ENCODE measurements at regions not wholly inside any gene's neighbourhood (a gene's known extent, or its start where the extent isn't known, plus 50 kb on each side); places are given as distances from the start of the nearest gene placed in this dataset.

DNA sequence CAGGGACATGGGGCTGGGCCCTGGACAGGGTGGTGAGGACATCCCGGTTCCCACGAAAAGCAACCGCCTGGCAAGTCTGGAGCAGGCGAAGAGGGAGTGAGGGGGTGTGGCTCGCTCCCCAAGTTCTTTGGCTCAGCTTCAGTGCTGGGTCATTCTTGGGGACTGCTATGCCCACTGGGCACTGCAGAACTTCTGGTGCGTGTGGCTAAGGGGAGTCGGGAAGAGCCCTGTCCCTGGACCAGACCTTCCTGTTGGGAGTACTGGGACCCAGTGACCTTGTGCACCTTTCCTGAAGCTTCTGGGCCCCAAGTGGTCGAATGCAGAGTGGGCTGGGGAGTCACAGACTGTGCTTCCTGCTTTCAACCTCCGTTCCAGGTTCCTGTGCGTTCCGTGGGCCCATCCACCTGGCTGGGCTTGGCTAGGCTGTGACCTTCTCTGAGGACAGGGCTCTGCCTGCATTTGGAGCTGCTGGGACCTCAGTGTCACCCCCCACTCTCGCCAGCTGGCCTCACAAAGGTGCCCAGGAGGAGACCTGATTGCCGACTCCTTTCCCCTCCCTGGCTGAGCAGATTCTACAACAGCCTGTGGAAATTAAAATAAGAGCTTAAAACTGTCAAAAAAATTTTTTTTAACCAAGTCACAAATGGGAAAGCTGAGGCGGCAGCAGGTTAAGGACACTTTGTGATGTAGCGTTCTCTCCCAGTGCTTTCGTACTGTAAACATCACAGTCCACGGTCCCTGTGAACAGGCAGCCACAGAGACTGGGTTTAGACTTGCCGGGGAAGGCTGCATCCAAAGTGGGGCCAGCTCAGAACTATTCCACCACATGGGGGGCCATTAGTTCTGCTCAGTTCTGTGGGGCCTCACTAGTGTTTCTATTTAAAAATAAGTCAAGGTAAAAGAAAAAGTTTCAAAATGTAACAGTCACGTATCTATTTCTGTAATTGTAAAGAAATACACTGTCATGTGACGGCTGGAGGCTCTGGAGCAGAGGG is 63.8 kb upstream of the WNT7B start:
- H3K27ac ChIP-seq (ENCODE audit: low read depth, low read length), result no peak overlapping the region
- H3K4me1 ChIP-seq (ENCODE audit: control insufficient read depth in 1 of 2, insufficient read depth in 2 of 2, low read length in 2 of 2), result peaks cover 24 to 51% of the 10 kb centered on the region in 2 donors
- no peaks in the 10 kb centered on the region for H3K27me3 ChIP-seq (ENCODE audit: control insufficient read depth in 1 of 2, insufficient read depth in 2 of 2, low read length in 2 of 2)
- H3K4me3 ChIP-seq (ENCODE audit: low read depth in 1 of 2, low read length in 2 of 2), result no peak overlapping the region
- no peaks in the 10 kb centered on the region for H3K36me3 ChIP-seq (ENCODE audit: control insufficient read depth in 1 of 2, insufficient read depth in 2 of 2, low read length in 2 of 2)
- H3K9me3 ChIP-seq (ENCODE audit: control insufficient read depth in 1 of 2, low read length in 2 of 2), result no peaks in the 10 kb centered on the region
- H3K9ac ChIP-seq (ENCODE audit: low read depth in 1 of 2, low read length in 2 of 2), result no peak overlapping the region

- Histone ChIP-seq H3K9ac (ENCODE audit: low read depth in 1 of 2, low read length in 2 of 2) (no peak overlapping the region), H3K4me3 (ENCODE audit: low read depth in 1 of 2, low read length in 2 of 2) (no peak overlapping the region), H3K27ac (ENCODE audit: low read depth, low read length) (no peak overlapping the region), H3K36me3 (ENCODE audit: control insufficient read depth in 1 of 2, insufficient read depth in 2 of 2, low read length in 2 of 2) (no peaks in the 10 kb centered on the region), H3K27me3 (ENCODE audit: control insufficient read depth in 1 of 2, insufficient read depth in 2 of 2, low read length in 2 of 2) (no peaks in the 10 kb centered on the region), H3K4me1 (ENCODE audit: control insufficient read depth in 1 of 2, insufficient read depth in 2 of 2, low read length in 2 of 2) (peaks cover 24 to 50% of the 10 kb centered on the region in 2 donors), H3K9me3 (ENCODE audit: control insufficient read depth in 1 of 2, low read length in 2 of 2) (no peaks in the 10 kb centered on the region)
These were observed 64.7 kb upstream of the WNT7B start for GRCh38 chr22:46041642-46042041.

DNA sequence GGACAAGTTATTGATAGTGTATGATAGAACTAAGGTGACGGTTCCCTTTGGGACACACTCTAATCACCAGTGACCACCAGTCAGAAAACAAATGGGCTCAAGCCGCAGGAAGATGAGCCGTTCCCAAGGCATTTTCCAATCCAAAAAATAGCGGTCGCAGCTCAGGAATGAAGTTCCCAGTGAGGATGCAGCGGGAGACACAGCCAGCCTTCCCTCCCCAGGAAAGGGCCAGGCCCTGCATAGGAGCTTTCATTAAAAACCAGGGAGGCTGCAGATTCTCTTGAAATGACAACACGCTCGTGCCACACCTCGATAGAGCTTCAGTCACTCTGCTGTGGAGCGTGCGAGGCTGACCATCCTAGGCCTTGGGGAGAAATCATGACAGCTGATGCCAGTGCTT is 65.8 kb upstream of the WNT7B start:
- Histone ChIP-seq H3K9me3 (ENCODE audit: control insufficient read depth in 1 of 2, low read length in 2 of 2) (no peaks in the 10 kb centered on the region), H3K27me3 (ENCODE audit: control insufficient read depth in 1 of 2, insufficient read depth in 2 of 2, low read length in 2 of 2) (no peaks in the 10 kb centered on the region), H3K9ac (ENCODE audit: low read depth in 1 of 2, low read length in 2 of 2) (peak overlapping the region in 1 of 2 donors; percentile 11), H3K36me3 (ENCODE audit: control insufficient read depth in 1 of 2, insufficient read depth in 2 of 2, low read length in 2 of 2) (no peaks in the 10 kb centered on the region), H3K4me3 (ENCODE audit: low read depth in 1 of 2, low read length in 2 of 2) (no peak overlapping the region), H3K4me1 (ENCODE audit: control insufficient read depth in 1 of 2, insufficient read depth in 2 of 2, low read length in 2 of 2) (peaks cover 25 to 45% of the 10 kb centered on the region in 2 donors), H3K27ac (ENCODE audit: low read depth, low read length) (peak overlapping the region; percentile 13)

- Histone ChIP-seq H3K27ac (ENCODE audit: low read depth, low read length) (peak overlapping the region; percentile 59), H3K36me3 (ENCODE audit: control insufficient read depth in 1 of 2, insufficient read depth in 2 of 2, low read length in 2 of 2) (no peaks in the 10 kb centered on the region), H3K4me3 (ENCODE audit: low read depth in 1 of 2, low read length in 2 of 2) (peak overlapping the region; percentile 73 to 77), H3K9me3 (ENCODE audit: control insufficient read depth in 1 of 2, low read length in 2 of 2) (no peaks in the 10 kb centered on the region), H3K4me1 (ENCODE audit: control insufficient read depth in 1 of 2, insufficient read depth in 2 of 2, low read length in 2 of 2) (peaks cover 30 to 42% of the 10 kb centered on the region in 2 donors), H3K27me3 (ENCODE audit: control insufficient read depth in 1 of 2, insufficient read depth in 2 of 2, low read length in 2 of 2) (no peaks in the 10 kb centered on the region), H3K9ac (ENCODE audit: low read depth in 1 of 2, low read length in 2 of 2) (peak overlapping the region; percentile 94)
These were observed 66.4 kb upstream of the WNT7B start for GRCh38 chr22:46043339-46043738.

DNA sequence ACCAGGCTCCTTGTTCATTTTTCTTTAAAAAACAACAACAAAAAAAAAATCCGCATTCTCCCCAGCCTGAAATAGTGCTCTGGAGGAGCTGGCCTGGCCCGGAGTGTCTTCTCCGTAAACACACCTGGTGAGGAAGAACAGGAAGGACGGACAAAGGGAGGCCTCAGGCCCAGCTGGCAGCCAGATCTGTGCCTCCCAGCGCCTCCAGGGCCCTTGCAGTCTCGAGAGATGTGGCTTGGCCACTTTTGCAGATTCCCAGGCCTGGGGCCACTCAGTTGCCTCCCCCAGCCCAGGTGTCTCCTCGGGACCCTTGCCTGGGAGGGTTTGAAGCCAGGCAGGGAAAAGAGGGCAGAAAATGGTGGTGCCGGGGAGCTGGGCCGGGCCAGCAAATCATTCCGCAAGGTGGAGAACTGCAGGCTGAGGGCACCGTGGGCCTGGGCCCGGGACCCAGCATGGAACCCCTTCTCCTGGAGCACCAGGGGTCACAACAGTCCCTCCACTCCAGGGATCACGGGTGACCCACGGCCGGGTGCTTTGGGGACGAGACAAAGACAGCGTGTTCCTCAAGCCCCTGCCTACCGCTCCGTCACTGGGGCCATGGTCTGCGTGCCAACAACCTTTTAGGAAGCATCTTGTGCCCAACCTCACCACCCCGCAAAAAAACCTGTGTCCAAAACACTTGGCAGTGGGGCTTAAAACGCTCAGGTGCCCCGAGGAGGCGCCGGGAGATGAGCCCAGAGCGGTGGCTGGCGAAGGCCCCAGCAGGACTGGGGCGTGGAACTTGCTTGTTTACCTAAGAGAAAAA is 67.1 kb upstream of the WNT7B start:
- no peaks in the 10 kb centered on the region for H3K27me3 ChIP-seq (ENCODE audit: control insufficient read depth in 1 of 2, insufficient read depth in 2 of 2, low read length in 2 of 2)
- H3K9me3 ChIP-seq (ENCODE audit: control insufficient read depth in 1 of 2, low read length in 2 of 2), result no peaks in the 10 kb centered on the region
- peak overlapping the region; percentile 94 for H3K9ac ChIP-seq (ENCODE audit: low read depth in 1 of 2, low read length in 2 of 2)
- H3K4me1 ChIP-seq (ENCODE audit: control insufficient read depth in 1 of 2, insufficient read depth in 2 of 2, low read length in 2 of 2), result peaks cover 30 to 40% of the 10 kb centered on the region in 2 donors
- H3K27ac ChIP-seq (ENCODE audit: low read depth, low read length), result peak overlapping the region; percentile 59
- H3K36me3 ChIP-seq (ENCODE audit: control insufficient read depth in 1 of 2, insufficient read depth in 2 of 2, low read length in 2 of 2), result no peaks in the 10 kb centered on the region
- peak overlapping the region; percentile 73 to 77 for H3K4me3 ChIP-seq (ENCODE audit: low read depth in 1 of 2, low read length in 2 of 2)

GRCh38 chr22:46044621-46045458 is 67.9 kb upstream of the WNT7B start:
- peak overlapping the region; percentile 79 for H3K27ac ChIP-seq (ENCODE audit: low read depth, low read length)
- H3K4me3 ChIP-seq (ENCODE audit: low read depth in 1 of 2, low read length in 2 of 2), result peak overlapping the region; percentile 73 to 77
- no peaks in the 10 kb centered on the region for H3K27me3 ChIP-seq (ENCODE audit: control insufficient read depth in 1 of 2, insufficient read depth in 2 of 2, low read length in 2 of 2)
- H3K9me3 ChIP-seq (ENCODE audit: control insufficient read depth in 1 of 2, low read length in 2 of 2), result no peaks in the 10 kb centered on the region
- peaks cover 0 to 2% of the 10 kb centered on the region in 2 donors for H3K36me3 ChIP-seq (ENCODE audit: control insufficient read depth in 1 of 2, insufficient read depth in 2 of 2, low read length in 2 of 2)
- H3K9ac ChIP-seq (ENCODE audit: low read depth in 1 of 2, low read length in 2 of 2), result peak overlapping the region; percentile 94
- H3K4me1 ChIP-seq (ENCODE audit: control insufficient read depth in 1 of 2, insufficient read depth in 2 of 2, low read length in 2 of 2), result peaks cover 30 to 40% of the 10 kb centered on the region in 2 donors

- no peaks in the 10 kb centered on the region for H3K9me3 ChIP-seq (ENCODE audit: control insufficient read depth in 1 of 2, low read length in 2 of 2)
- H3K27ac ChIP-seq (ENCODE audit: low read depth, low read length), result peak overlapping the region; percentile 79
- no peaks in the 10 kb centered on the region for H3K27me3 ChIP-seq (ENCODE audit: control insufficient read depth in 1 of 2, insufficient read depth in 2 of 2, low read length in 2 of 2)
- peaks cover 0 to 7% of the 10 kb centered on the region in 2 donors for H3K36me3 ChIP-seq (ENCODE audit: control insufficient read depth in 1 of 2, insufficient read depth in 2 of 2, low read length in 2 of 2)
- peaks cover 30 to 43% of the 10 kb centered on the region in 2 donors for H3K4me1 ChIP-seq (ENCODE audit: control insufficient read depth in 1 of 2, insufficient read depth in 2 of 2, low read length in 2 of 2)
- peak overlapping the region; percentile 66 to 73 for H3K4me3 ChIP-seq (ENCODE audit: low read depth in 1 of 2, low read length in 2 of 2)
- H3K9ac ChIP-seq (ENCODE audit: low read depth in 1 of 2, low read length in 2 of 2), result peak overlapping the region; percentile 78 to 94
These were observed 68.7 kb upstream of the WNT7B start for GRCh38 chr22:46045459-46046298.

- Histone ChIP-seq H3K36me3 (ENCODE audit: control insufficient read depth in 1 of 2, insufficient read depth in 2 of 2, low read length in 2 of 2) (peaks cover 0 to 7% of the 10 kb centered on the region in 2 donors), H3K9me3 (ENCODE audit: control insufficient read depth in 1 of 2, low read length in 2 of 2) (no peaks in the 10 kb centered on the region), H3K9ac (ENCODE audit: low read depth in 1 of 2, low read length in 2 of 2) (peak overlapping the region; percentile 78 to 94), H3K27me3 (ENCODE audit: control insufficient read depth in 1 of 2, insufficient read depth in 2 of 2, low read length in 2 of 2) (no peaks in the 10 kb centered on the region), H3K4me1 (ENCODE audit: control insufficient read depth in 1 of 2, insufficient read depth in 2 of 2, low read length in 2 of 2) (peaks cover 30 to 42% of the 10 kb centered on the region in 2 donors), H3K4me3 (ENCODE audit: low read depth in 1 of 2, low read length in 2 of 2) (no peak overlapping the region), H3K27ac (ENCODE audit: low read depth, low read length) (no peak overlapping the region)
These were observed 69.3 kb upstream of the WNT7B start for GRCh38 chr22:46046299-46046685.

DNA sequence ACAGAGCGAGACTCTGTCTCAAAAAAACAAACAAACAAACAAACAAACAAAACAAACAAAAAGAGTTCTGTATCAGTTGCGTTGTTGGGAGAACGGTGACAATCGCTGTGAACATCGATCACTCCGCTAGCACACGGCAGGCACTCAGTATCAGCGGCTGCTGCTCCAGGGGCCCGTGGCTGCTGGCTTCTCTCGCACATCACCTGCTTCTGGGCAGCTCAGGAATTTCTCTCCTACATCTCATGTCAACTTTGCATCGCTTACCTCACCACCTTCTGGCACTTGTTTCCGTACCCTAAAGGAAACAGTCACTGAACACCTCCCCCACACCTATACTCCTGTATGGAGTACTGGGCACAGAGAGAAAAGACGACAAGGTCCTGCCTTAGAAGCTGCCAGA is 70.3 kb upstream of the WNT7B start:
- no peaks in the 10 kb centered on the region for H3K9me3 ChIP-seq (ENCODE audit: control insufficient read depth in 1 of 2, low read length in 2 of 2)
- peaks cover 0 to 7% of the 10 kb centered on the region in 2 donors for H3K36me3 ChIP-seq (ENCODE audit: control insufficient read depth in 1 of 2, insufficient read depth in 2 of 2, low read length in 2 of 2)
- H3K27me3 ChIP-seq (ENCODE audit: control insufficient read depth in 1 of 2, insufficient read depth in 2 of 2, low read length in 2 of 2), result no peaks in the 10 kb centered on the region
- no peak overlapping the region for H3K4me3 ChIP-seq (ENCODE audit: low read depth in 1 of 2, low read length in 2 of 2)
- H3K4me1 ChIP-seq (ENCODE audit: control insufficient read depth in 1 of 2, insufficient read depth in 2 of 2, low read length in 2 of 2), result peaks cover 29 to 47% of the 10 kb centered on the region in 2 donors
- H3K27ac ChIP-seq (ENCODE audit: low read depth, low read length), result no peak overlapping the region
- no peak overlapping the region for H3K9ac ChIP-seq (ENCODE audit: low read depth in 1 of 2, low read length in 2 of 2)

Data from duodenal mucosa (tissue), 2 donors.